Osteocyte (in vitro differentiated cells): ENCODE measurements at regions not wholly inside any gene's neighbourhood (a gene's known extent, or its start where the extent isn't known, plus 50 kb on each side); places are given as distances from the start of the nearest gene placed in this dataset.

ENCODE experiments used
- DNase-seq: peaks from one replicate; pipeline ENCODE4 v3.0.0; 2021; ENCODE audit warnings: mixed read lengths; ENCODE audit not compliant: unreplicated experiment; ENCODE audit errors: extremely low spot score
- H3K27ac Mint-ChIP-seq: one replicate; pipeline ENCODE4 v1.8.0; 2021; ENCODE audit warnings: mild to moderate bottlenecking, mixed read lengths; ENCODE audit not compliant: unreplicated experiment
- H3K27me3 Mint-ChIP-seq: one replicate; pipeline ENCODE4 v1.8.0; 2021; ENCODE audit warnings: mixed read lengths; ENCODE audit not compliant: unreplicated experiment
- H3K36me3 Mint-ChIP-seq: one replicate; pipeline ENCODE4 v1.8.0; 2021; ENCODE audit warnings: mixed read lengths; ENCODE audit not compliant: unreplicated experiment
- H3K4me1 Mint-ChIP-seq: one replicate; pipeline ENCODE4 v1.8.0; 2021; ENCODE audit warnings: mixed read lengths; ENCODE audit not compliant: unreplicated experiment
- H3K4me3 Mint-ChIP-seq: one replicate; pipeline ENCODE4 v1.8.0; 2021; ENCODE audit warnings: mild to moderate bottlenecking, moderate library complexity, mixed read lengths; ENCODE audit not compliant: unreplicated experiment
- H3K9me3 Mint-ChIP-seq: one replicate; pipeline ENCODE4 v1.8.0; 2021; ENCODE audit warnings: mixed read lengths; ENCODE audit not compliant: unreplicated experiment
- CTCF ChIP-seq: fragments of 200-600 bp; sonication (generic); IDR thresholded peaks from 2 replicates; pipeline ENCODE4 v1.5.0; 2021; ENCODE audit warnings: antibody characterized with exemption, mild to moderate bottlenecking, moderate library complexity

GRCh38 chr9:82604947-82605656 lies 457.8 kb downstream of the RASEF start:
- DNase-seq, result no peak
- Mint-ChIP-seq H3K27me3 (peaks cover 19% of the 10 kb centered on the region), H3K4me3 (no peak overlapping the region), H3K9me3 (no peaks in the 10 kb centered on the region), H3K27ac (peak overlapping the region; percentile 58), H3K4me1 (peaks cover 25% of the 10 kb centered on the region), H3K36me3 (no peaks in the 10 kb centered on the region)
- TF ChIP-seq CTCF, result no peak

GRCh38 chr9:82605657-82606031 lies 457.3 kb downstream of the RASEF start:
- Mint-ChIP-seq H3K4me1 (peaks cover 23% of the 10 kb centered on the region), H3K27ac (no peak overlapping the region), H3K36me3 (no peaks in the 10 kb centered on the region), H3K27me3 (peaks cover 19% of the 10 kb centered on the region), H3K4me3 (no peak overlapping the region), H3K9me3 (no peaks in the 10 kb centered on the region)
- no peak for TF ChIP-seq CTCF
- DNase-seq, result no peak

- Mint-ChIP-seq H3K27ac (no peak overlapping the region), H3K4me1 (peaks cover 19% of the 10 kb centered on the region), H3K27me3 (peaks cover 19% of the 10 kb centered on the region), H3K9me3 (no peaks in the 10 kb centered on the region), H3K36me3 (no peaks in the 10 kb centered on the region), H3K4me3 (no peak overlapping the region)
- DNase-seq, result no peak
- no peak for TF ChIP-seq CTCF
Measured at GRCh38 chr9:82606071-82606470, 456.9 kb downstream of the RASEF start.

- peaks cover 15% of the 10 kb centered on the region for H3K4me1 Mint-ChIP-seq
- no peak overlapping the region for H3K4me3 Mint-ChIP-seq
- TF ChIP-seq CTCF, result peak; percentile 84
- no peak overlapping the region for H3K27ac Mint-ChIP-seq
- no peak for DNase-seq
- no peaks in the 10 kb centered on the region for H3K36me3 Mint-ChIP-seq
- H3K9me3 Mint-ChIP-seq, result no peaks in the 10 kb centered on the region
- peaks cover 19% of the 10 kb centered on the region for H3K27me3 Mint-ChIP-seq
Measured at GRCh38 chr9:82606492-82607382, 456.2 kb downstream of the RASEF start.

GRCh38 chr9:82608487-82608886 lies 454.5 kb downstream of the RASEF start:
- Mint-ChIP-seq H3K9me3 (no peaks in the 10 kb centered on the region), H3K27ac (no peak overlapping the region), H3K4me3 (no peak overlapping the region), H3K27me3 (peaks cover 19% of the 10 kb centered on the region), H3K36me3 (no peaks in the 10 kb centered on the region), H3K4me1 (peaks cover 15% of the 10 kb centered on the region)
- no peak for TF ChIP-seq CTCF
- DNase-seq, result no peak
